ENCODE measurements at regions not wholly inside any gene's neighbourhood (a gene's known extent, or its start where the extent isn't known, plus 50 kb on each side); places are given as distances from the start of the nearest gene placed in this dataset.

DNA sequence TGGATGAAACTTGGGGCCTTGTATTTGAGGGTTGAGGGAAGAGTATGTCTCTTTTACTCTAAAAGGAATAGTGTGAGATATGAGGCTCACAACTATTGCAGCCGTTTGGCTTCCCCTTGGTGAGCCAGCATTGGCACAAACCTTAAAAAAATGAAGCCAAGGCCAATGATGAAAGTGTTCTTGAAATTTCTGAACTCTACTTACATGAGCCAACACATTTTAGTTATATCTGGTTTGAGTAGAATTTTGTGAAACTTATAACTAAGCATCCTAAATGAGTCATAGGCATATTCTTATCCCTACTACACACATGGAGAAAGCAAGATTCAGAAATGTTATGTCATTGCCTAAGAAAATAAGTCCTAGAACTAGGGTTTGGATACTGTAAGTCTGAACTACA lies 55.3 kb upstream of the ACSS3 start:
- DNase-seq (ENCODE audit: low spot score) = peak; percentile 78

DNA sequence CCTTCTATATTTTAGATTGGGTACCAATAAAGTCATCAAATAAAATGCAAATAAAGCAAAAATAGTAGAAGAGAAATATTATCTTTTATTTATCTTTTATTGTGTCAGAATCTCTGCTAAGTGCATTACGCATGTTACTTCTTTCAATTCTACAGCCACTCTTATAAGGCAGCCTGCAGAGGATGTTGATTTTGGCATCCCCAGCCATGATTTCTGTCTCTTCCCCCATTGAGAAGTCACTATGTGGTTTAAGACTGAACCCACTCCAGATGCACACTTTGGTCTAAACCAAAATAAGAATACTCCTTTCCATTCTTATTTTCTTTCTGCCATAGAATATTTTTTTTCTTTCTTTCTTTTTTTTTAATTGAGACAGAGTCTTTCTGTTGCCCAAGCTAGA lies 56.0 kb upstream of the ACSS3 start:
- DNase-seq (ENCODE audit: low spot score) = no peak

DNA sequence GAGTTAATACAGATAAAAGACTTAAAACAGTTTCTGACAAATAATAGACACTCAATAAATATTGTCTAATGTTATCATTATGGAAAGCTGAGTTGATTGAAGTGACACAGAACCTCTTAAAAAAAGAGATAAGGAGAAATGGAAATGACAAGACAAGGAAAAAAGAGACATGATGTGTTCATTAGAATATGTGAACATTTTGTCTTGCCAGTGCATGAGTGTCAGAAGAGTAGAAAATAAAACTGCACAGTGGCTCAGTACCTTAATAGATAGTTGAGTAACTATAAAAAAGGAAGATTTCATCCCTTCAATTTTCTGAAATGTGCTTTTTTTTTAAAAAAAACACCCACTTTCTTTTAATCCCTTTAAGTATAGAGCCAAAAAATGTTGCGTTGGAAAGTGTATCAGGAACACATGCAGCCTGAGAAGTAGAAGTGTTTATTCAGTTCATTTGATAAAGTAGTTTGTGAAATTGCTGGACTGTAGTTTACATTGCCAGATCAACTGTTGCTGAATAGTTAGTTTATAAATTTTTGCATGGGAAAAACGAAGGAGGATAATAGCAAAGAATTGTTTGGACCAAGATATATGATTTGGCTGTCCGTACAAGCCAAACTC lies 56.6 kb upstream of the ACSS3 start:
- DNase-seq (ENCODE audit: low spot score) = peak; percentile 14

DNA sequence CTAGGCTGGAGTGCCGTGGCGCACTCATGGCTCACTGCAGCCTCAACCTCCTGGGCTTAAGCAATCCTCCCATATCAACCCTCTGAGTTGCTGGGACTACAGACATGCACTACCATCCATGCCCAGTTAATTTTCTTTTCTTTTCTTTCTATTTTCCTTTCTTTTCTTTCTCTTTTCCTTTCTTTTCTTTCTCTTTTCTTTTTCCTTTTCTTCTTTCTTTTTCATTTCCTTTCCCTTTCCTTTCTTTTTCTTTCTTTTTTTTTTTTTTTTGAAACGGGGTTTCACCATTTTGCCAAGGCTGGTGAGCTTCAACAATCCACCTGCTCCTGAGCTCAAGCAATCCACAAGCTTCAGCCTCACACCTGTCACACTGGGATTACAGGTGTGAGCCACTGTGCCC lies 60.1 kb upstream of the ACSS3 start:
- DNase-seq (ENCODE audit: low spot score) = no peak

DNA sequence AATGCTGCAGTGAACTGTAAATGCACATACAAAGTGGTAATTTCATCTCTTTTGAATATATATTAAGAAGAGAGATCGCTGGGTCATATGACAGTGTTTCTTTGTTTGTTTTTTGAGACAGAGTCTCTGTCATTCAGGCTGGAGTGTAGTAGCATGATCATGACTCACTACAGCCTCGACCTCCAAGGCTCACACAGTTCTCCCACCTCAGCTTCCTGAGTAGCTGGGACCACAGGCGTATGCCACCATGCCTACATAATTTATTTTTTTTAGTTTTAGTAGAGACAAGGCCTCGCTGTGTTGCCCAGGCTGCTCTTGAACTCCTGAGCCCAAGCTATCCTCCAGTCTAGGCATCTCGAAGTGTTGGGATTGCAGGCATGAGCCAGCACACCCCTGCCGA lies 62.4 kb upstream of the ACSS3 start:
- no peak for DNase-seq (ENCODE audit: low spot score)

DNA sequence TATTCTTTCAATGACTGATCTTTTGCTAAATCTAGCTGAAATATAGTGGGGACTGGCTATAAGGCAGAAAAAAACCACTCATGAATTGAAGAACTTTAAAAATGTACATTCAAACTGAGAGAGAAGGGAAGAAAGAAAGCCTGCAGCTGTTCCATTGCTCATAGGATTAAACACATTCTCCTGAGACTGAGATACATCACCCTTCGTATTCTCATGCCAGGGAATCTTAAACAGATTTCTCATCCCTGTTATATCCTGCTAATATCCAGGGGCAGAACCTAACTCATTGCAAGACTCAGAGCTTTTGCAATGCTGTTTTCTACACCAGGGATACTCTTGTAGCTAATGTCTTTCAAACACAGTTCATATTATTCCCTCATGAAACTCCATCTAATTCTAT lies 67.2 kb upstream of the ACSS3 start:
- peak; percentile 93 for DNase-seq (ENCODE audit: low spot score)

DNA sequence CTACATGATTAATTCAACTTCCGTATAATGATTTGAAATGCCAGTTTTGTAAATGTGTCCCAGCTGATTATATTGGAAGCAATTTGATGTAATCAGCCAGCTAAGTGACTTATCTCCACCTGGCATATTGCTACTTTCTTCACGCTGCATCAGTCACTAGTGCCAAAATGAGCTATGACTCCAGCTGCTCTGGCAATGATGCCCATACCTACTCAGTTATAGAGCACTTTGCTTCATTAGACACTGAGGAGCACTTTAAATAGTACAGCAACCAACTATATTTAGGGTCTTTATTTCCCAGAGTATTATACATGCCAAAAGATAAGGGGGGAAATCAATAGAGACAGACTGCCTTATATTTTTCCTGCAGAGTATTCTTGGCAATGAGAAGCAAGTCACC lies 67.9 kb upstream of the LIN7A start:
- no peak for DNase-seq (ENCODE audit: low spot score)

DNA sequence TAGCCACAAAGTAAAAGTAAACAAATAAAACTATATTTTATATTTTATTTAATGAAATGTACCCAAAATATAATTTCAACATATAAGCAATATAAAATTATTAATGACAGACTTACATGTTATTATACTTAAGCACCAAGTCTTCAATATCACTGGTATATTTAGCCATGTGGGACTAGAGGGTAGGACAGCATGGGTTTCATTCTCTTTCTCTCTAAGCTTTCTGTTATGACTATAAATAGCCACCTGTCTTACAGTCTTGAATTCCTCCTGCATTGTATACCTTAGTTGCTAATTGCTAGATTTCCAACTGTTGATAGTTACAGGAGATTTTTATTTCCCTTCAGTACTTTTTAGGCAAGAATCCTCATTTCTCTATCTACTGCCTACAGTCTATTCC lies 63.1 kb upstream of the LIN7A start:
- no peak for DNase-seq (ENCODE audit: low spot score)

DNA sequence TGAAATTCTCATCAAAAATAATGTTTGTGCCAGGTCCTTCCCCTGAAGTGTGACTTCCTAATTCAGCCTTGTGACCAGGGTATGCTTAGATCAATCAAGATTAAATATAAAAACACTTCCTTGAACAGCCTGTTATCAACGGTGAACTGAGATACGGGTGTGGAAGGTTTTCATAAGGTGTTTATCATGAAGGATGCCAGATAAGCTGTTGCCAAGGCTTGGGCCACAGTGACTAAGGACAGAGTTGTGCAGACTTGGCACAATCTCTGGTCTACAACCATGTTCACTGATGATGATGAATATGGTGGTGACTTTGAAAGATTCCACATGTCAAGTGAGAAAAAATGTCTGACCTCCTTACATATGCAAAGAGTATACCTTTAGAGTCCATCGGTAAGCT lies 51.3 kb upstream of the LIN7A start:
- no peak for DNase-seq (ENCODE audit: low spot score)
